SK-N-SH treated with all-trans-retinoic acid at 6 μM for 48 hours (cell line): ENCODE measurements at regions not wholly inside any gene's neighbourhood (a gene's known extent, or its start where the extent isn't known, plus 50 kb on each side); places are given as distances from the start of the nearest gene placed in this dataset.

Source experiments
- ATAC-seq: fragments of 200-7000 bp; cut with Tn5 transposase; 3 replicates; pipeline ENCODE4 v1.9.1; 2020; ENCODE audit warnings: mild to moderate bottlenecking, moderate library complexity
- ARNTL ChIP-seq: fragments of 450-650 bp; formaldehyde crosslinking; IDR thresholded peaks from 2 replicates; pipeline ENCODE4 v1.5.0; 2020; ENCODE audit warnings: low read depth, mild to moderate bottlenecking, moderate library complexity, borderline replicate concordance
- BACH2 ChIP-seq: fragments of 250-450 bp; sonication (Bioruptor Pico); IDR thresholded peaks from 2 replicates; pipeline ENCODE4 v1.9.0; 2021; ENCODE audit warnings: mild to moderate bottlenecking, borderline replicate concordance
- CSDC2 ChIP-seq: fragments of 250-450 bp; sonication (Bioruptor Pico); IDR thresholded peaks from 2 replicates; pipeline ENCODE4 v1.5.0; 2020; ENCODE audit warnings: mild to moderate bottlenecking, moderate library complexity
- ESRRG ChIP-seq: fragments of 250-450 bp; sonication (Bioruptor Pico); IDR thresholded peaks from 2 replicates; pipeline ENCODE4 v1.6.1; 2021; ENCODE audit warnings: mild to moderate bottlenecking
- GLIS3 ChIP-seq: fragments of 250-450 bp; sonication (Bioruptor Pico); IDR thresholded peaks from 2 replicates; pipeline ENCODE4 v1.5.0; 2020; ENCODE audit warnings: mild to moderate bottlenecking, moderate library complexity
- ISL1 ChIP-seq: fragments of 250-450 bp; sonication (Bioruptor Pico); IDR thresholded peaks from 2 replicates; pipeline ENCODE4 v2.1.2; 2022; ENCODE audit warnings: mild to moderate bottlenecking, moderate library complexity
- PPARA ChIP-seq: fragments of 250-450 bp; sonication (Bioruptor Pico); IDR thresholded peaks from 2 replicates; pipeline ENCODE4 v1.5.0; 2020; ENCODE audit warnings: mild to moderate bottlenecking, borderline replicate concordance
- RARB ChIP-seq: fragments of 250-450 bp; sonication (Bioruptor Pico); IDR thresholded peaks from 2 replicates; pipeline ENCODE4 v1.8.0; 2021; ENCODE audit warnings: mild to moderate bottlenecking, moderate library complexity
- SNAI2 ChIP-seq: fragments of 250-450 bp; sonication (Bioruptor Pico); IDR thresholded peaks from 2 replicates; pipeline ENCODE4 v1.5.0; 2020; ENCODE audit warnings: mild to moderate bottlenecking, moderate library complexity
- TCF4 ChIP-seq: fragments of 250-450 bp; sonication (Bioruptor Pico); IDR thresholded peaks from 2 replicates; pipeline ENCODE4 v1.8.0; 2021; ENCODE audit warnings: mild to moderate bottlenecking, moderate library complexity, borderline replicate concordance
- TOX ChIP-seq: fragments of 250-450 bp; sonication (Bioruptor Pico); IDR thresholded peaks from 2 replicates; pipeline ENCODE4 v1.8.0; 2021; ENCODE audit warnings: mild to moderate bottlenecking, moderate library complexity, borderline replicate concordance
- ZC3H10 ChIP-seq: fragments of 250-450 bp; sonication (Bioruptor Pico); IDR thresholded peaks from 2 replicates; pipeline ENCODE4 v1.5.1; 2021; ENCODE audit warnings: mild to moderate bottlenecking, moderate library complexity
- ZFP30 ChIP-seq: fragments of 450-650 bp; formaldehyde crosslinking; IDR thresholded peaks from 2 replicates; pipeline ENCODE4 v1.5.0; 2022; ENCODE audit warnings: mild to moderate bottlenecking, moderate library complexity
- ZNF565 ChIP-seq: fragments of 450-650 bp; formaldehyde crosslinking; conservative IDR thresholded peaks from 2 replicates; pipeline ENCODE4 v1.5.0; 2020; ENCODE audit warnings: low read depth, mild to moderate bottlenecking, moderate library complexity
- ZNF70 ChIP-seq: fragments of 450-650 bp; formaldehyde crosslinking; IDR thresholded peaks from 2 replicates; pipeline ENCODE4 v1.5.0; 2020; ENCODE audit warnings: mild to moderate bottlenecking, moderate library complexity
- TF ChIP-seq, protein P1 (sequence below): fragments of 250-450 bp; sonication (Bioruptor Pico); IDR thresholded peaks from 2 replicates; pipeline ENCODE4 v1.5.1; 2020; ENCODE audit warnings: low read depth, mild to moderate bottlenecking, moderate library complexity
- TF ChIP-seq, protein P2 (sequence below): fragments of 250-450 bp; sonication (Bioruptor Pico); IDR thresholded peaks from 2 replicates; pipeline ENCODE4 v1.8.0; 2021; ENCODE audit warnings: low read depth, mild to moderate bottlenecking, moderate library complexity, borderline replicate concordance
- TF ChIP-seq, protein P3 (sequence below): fragments of 250-450 bp; sonication (Bioruptor Pico); IDR thresholded peaks from 2 replicates; pipeline ENCODE4 v1.5.0; 2020; ENCODE audit warnings: mild to moderate bottlenecking, moderate library complexity
- TF ChIP-seq, protein P4 (sequence below): fragments of 250-450 bp; sonication (Bioruptor Pico); IDR thresholded peaks from 2 replicates; pipeline ENCODE4 v1.5.1; 2021; ENCODE audit warnings: mild to moderate bottlenecking, moderate library complexity
- TF ChIP-seq, protein P5 (sequence below): fragments of 250-450 bp; sonication (Bioruptor Pico); IDR thresholded peaks from 2 replicates; pipeline ENCODE4 v1.8.0; 2020; ENCODE audit warnings: mild to moderate bottlenecking, moderate library complexity, borderline replicate concordance

DNA sequence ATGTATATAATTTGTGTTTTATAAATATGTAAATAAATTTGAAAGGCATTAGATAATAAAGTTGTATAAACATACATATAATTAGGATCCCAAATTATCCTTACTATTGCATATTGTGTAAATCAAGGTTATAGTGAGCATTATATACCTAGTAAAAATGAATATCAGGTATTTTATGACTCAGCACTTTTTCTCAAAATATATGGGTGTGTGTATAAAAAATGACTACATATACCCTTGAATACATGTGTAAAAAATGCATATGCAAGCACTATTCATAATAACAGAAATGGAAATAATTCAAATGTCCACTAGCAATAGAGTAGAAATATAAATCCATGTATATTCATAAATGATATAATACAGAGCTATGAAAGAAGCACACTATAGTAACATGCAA, 870.9 kb upstream of the CNTNAP5 start (continued):
- TF ChIP-seq, protein P1, sequence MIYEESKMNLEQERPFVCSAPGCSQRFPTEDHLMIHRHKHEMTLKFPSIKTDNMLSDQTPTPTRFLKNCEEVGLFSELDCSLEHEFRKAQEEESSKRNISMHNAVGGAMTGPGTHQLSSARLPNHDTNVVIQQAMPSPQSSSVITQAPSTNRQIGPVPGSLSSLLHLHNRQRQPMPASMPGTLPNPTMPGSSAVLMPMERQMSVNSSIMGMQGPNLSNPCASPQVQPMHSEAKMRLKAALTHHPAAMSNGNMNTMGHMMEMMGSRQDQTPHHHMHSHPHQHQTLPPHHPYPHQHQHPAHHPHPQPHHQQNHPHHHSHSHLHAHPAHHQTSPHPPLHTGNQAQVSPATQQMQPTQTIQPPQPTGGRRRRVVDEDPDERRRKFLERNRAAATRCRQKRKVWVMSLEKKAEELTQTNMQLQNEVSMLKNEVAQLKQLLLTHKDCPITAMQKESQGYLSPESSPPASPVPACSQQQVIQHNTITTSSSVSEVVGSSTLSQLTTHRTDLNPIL, result no peak
- TF ChIP-seq ZNF70 (CRISPR knock-in tag), result no peak

DNA sequence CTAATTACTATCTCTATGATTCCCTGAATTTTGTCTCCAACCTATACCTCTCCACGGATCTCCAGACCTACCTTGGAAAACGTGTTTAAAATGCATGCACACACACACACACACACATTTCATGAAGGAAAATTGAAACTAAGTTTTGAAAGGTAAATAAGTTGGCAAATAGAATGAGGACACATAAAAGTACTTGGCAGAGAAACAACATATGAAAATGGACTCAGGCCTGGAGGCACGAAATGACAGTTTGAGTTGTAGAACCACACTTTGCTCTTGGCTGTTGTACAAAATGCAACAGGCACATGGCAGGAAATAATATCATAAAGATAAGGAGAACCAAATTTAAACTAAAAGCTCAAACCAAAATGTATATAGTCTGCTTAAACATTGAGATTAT, 868.1 kb upstream of the CNTNAP5 start:
- no peak for TF ChIP-seq PPARA (CRISPR knock-in tag)
- no peak for TF ChIP-seq SNAI2 (CRISPR knock-in tag)
- TF ChIP-seq CSDC2 (CRISPR knock-in tag), result no peak
- no peak for TF ChIP-seq ZC3H10 (CRISPR knock-in tag)
- TF ChIP-seq GLIS3 (CRISPR knock-in tag), result no peak
- TF ChIP-seq TCF4 (CRISPR knock-in tag), result no peak
- TF ChIP-seq, protein P2, sequence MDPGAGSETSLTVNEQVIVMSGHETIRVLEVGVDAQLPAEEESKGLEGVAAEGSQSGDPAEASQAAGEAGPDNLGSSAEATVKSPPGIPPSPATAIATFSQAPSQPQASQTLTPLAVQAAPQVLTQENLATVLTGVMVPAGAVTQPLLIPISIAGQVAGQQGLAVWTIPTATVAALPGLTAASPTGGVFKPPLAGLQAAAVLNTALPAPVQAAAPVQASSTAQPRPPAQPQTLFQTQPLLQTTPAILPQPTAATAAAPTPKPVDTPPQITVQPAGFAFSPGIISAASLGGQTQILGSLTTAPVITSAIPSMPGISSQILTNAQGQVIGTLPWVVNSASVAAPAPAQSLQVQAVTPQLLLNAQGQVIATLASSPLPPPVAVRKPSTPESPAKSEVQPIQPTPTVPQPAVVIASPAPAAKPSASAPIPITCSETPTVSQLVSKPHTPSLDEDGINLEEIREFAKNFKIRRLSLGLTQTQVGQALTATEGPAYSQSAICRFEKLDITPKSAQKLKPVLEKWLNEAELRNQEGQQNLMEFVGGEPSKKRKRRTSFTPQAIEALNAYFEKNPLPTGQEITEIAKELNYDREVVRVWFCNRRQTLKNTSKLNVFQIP (CRISPR knock-in tag), result no peak
- TF ChIP-seq ISL1 (CRISPR knock-in tag), result no peak
- TF ChIP-seq, protein P3, sequence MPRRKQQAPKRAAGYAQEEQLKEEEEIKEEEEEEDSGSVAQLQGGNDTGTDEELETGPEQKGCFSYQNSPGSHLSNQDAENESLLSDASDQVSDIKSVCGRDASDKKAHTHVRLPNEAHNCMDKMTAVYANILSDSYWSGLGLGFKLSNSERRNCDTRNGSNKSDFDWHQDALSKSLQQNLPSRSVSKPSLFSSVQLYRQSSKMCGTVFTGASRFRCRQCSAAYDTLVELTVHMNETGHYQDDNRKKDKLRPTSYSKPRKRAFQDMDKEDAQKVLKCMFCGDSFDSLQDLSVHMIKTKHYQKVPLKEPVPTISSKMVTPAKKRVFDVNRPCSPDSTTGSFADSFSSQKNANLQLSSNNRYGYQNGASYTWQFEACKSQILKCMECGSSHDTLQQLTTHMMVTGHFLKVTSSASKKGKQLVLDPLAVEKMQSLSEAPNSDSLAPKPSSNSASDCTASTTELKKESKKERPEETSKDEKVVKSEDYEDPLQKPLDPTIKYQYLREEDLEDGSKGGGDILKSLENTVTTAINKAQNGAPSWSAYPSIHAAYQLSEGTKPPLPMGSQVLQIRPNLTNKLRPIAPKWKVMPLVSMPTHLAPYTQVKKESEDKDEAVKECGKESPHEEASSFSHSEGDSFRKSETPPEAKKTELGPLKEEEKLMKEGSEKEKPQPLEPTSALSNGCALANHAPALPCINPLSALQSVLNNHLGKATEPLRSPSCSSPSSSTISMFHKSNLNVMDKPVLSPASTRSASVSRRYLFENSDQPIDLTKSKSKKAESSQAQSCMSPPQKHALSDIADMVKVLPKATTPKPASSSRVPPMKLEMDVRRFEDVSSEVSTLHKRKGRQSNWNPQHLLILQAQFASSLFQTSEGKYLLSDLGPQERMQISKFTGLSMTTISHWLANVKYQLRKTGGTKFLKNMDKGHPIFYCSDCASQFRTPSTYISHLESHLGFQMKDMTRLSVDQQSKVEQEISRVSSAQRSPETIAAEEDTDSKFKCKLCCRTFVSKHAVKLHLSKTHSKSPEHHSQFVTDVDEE (CRISPR knock-in tag), result no peak
- ATAC-seq, result no peak

DNA sequence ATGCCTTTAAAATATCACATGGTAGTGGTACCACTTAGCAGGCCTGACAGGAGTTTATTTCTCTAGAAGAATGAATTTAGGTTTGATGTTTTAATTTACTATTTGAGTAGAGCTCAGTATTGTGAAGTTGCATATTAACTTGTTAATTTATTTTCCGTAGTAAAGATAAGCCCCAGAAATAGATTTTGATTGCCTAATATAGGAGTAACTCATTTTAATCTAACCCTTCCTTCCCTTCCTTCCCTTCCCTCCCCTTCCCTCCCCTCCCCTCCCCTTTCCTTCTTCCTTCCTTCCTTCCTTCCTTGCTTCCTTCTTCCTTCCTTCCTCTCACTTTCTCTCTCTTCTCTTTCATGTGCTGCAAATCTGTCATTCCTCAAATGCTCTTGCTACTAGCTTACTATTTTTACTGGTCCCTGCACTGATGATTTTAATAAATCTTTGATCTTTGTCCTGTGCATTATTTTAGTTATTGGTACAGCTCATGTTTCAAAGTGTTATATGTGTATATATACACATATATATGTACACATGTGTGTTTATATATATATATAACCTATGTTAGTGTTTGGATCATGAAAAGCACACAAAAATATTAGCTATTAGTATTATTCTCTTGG, 862.6 kb upstream of the CNTNAP5 start:
- no peak for TF ChIP-seq ZNF565 (CRISPR knock-in tag)
- TF ChIP-seq PPARA (CRISPR knock-in tag), result no peak
- TF ChIP-seq ISL1 (CRISPR knock-in tag), result no peak
- TF ChIP-seq, protein P4, sequence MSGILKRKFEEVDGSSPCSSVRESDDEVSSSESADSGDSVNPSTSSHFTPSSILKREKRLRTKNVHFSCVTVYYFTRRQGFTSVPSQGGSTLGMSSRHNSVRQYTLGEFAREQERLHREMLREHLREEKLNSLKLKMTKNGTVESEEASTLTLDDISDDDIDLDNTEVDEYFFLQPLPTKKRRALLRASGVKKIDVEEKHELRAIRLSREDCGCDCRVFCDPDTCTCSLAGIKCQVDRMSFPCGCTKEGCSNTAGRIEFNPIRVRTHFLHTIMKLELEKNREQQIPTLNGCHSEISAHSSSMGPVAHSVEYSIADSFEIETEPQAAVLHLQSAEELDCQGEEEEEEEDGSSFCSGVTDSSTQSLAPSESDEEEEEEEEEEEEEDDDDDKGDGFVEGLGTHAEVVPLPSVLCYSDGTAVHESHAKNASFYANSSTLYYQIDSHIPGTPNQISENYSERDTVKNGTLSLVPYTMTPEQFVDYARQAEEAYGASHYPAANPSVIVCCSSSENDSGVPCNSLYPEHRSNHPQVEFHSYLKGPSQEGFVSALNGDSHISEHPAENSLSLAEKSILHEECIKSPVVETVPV (CRISPR knock-in tag), result no peak
- no peak for TF ChIP-seq GLIS3 (CRISPR knock-in tag)
- TF ChIP-seq, protein P2 (CRISPR knock-in tag), result no peak
- TF ChIP-seq, protein P1, result no peak
- TF ChIP-seq, protein P3 (CRISPR knock-in tag), result no peak
- TF ChIP-seq RARB, result no peak
- TF ChIP-seq SNAI2 (CRISPR knock-in tag), result no peak
- TF ChIP-seq ZNF70 (CRISPR knock-in tag), result no peak
- no peak for TF ChIP-seq ZC3H10 (CRISPR knock-in tag)
- no peak for TF ChIP-seq TOX (CRISPR knock-in tag)
- no peak for TF ChIP-seq CSDC2 (CRISPR knock-in tag)
- TF ChIP-seq ZFP30 (CRISPR knock-in tag), result no peak
- no peak for TF ChIP-seq BACH2 (CRISPR knock-in tag)
- no peak for TF ChIP-seq TCF4 (CRISPR knock-in tag)
- TF ChIP-seq, protein P5, sequence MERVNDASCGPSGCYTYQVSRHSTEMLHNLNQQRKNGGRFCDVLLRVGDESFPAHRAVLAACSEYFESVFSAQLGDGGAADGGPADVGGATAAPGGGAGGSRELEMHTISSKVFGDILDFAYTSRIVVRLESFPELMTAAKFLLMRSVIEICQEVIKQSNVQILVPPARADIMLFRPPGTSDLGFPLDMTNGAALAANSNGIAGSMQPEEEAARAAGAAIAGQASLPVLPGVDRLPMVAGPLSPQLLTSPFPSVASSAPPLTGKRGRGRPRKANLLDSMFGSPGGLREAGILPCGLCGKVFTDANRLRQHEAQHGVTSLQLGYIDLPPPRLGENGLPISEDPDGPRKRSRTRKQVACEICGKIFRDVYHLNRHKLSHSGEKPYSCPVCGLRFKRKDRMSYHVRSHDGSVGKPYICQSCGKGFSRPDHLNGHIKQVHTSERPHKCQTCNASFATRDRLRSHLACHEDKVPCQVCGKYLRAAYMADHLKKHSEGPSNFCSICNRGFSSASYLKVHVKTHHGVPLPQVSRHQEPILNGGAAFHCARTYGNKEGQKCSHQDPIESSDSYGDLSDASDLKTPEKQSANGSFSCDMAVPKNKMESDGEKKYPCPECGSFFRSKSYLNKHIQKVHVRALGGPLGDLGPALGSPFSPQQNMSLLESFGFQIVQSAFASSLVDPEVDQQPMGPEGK (CRISPR knock-in tag), result no peak
- TF ChIP-seq ESRRG (CRISPR knock-in tag), result no peak
- TF ChIP-seq ARNTL (CRISPR knock-in tag), result no peak
- ATAC-seq, result no peak
